GM12872 (cell line): ENCODE measurements at regions not wholly inside any gene's neighbourhood (a gene's known extent, or its start where the extent isn't known, plus 50 kb on each side); places are given as distances from the start of the nearest gene placed in this dataset.

Source experiments
- TF ChIP-seq, protein P1 (sequence below): IDR thresholded peaks from 3 replicates; pipeline ENCODE4 v1.5.1; 2011; ENCODE audit warnings: low read depth, mild to moderate bottlenecking, low read length, moderate library complexity; ENCODE audit not compliant: insufficient read depth

DNA sequence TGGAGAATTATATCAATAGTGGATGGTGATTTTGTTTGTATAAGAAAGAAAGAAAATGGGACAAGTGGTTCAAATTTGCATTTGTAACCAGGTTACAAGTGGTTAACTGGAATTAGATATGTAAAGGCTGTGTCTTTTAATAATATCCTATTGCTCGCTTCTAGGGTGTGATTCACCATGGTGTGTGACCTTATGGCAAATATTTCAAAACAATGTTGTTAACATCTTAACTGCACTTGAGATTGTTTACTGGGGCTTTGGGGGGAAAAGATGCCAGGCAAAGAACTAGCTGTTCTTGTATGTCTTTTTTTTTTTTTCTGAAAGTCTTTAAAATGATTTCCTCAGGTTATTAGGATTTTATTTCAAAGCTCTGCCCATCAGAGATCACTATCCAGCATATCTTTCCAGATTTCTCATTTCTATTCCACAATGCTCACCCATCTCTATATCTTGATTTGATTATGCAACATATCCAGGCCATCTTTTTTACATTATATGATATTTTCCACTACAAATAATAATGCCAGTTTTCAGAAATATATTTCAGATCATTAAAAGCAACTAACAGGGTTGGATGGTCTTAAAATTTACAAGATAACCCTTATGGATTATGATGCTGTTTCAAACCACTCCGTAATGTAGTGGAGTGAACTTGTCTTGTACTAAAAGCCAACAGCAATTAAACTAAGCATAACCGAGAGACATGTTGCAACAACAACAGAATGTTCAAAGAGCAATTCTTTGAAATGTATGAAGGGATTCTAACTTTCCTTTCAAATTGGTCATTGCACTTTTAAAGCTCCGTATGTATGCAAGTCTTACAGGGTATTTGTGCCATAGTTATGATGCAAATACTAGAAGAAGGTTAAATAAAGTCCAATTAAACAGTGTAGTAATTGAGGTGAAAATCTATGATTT, 341.5 kb upstream of the ETAA1 start:
- TF ChIP-seq, protein P1, sequence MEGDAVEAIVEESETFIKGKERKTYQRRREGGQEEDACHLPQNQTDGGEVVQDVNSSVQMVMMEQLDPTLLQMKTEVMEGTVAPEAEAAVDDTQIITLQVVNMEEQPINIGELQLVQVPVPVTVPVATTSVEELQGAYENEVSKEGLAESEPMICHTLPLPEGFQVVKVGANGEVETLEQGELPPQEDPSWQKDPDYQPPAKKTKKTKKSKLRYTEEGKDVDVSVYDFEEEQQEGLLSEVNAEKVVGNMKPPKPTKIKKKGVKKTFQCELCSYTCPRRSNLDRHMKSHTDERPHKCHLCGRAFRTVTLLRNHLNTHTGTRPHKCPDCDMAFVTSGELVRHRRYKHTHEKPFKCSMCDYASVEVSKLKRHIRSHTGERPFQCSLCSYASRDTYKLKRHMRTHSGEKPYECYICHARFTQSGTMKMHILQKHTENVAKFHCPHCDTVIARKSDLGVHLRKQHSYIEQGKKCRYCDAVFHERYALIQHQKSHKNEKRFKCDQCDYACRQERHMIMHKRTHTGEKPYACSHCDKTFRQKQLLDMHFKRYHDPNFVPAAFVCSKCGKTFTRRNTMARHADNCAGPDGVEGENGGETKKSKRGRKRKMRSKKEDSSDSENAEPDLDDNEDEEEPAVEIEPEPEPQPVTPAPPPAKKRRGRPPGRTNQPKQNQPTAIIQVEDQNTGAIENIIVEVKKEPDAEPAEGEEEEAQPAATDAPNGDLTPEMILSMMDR: no peak

DNA sequence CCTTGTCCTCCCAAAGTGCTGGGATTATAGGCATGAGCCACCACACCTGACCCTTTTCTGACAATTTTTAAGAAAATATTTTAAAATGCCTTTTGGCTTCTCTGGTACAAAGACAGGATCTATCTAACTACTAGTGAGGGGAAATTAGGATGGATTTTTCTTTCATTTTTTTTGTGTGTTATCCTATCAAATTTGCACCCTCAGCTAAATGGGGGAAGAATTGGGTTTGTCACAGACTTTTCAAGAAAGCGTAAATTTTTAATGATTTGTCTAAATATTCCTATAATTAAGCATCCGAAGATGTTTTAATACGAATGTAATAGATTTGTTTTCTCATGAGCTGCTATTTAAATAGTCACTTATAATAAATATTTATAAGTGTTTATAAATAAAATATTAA, 340.0 kb upstream of the ETAA1 start:
- TF ChIP-seq, protein P1: no peak

DNA sequence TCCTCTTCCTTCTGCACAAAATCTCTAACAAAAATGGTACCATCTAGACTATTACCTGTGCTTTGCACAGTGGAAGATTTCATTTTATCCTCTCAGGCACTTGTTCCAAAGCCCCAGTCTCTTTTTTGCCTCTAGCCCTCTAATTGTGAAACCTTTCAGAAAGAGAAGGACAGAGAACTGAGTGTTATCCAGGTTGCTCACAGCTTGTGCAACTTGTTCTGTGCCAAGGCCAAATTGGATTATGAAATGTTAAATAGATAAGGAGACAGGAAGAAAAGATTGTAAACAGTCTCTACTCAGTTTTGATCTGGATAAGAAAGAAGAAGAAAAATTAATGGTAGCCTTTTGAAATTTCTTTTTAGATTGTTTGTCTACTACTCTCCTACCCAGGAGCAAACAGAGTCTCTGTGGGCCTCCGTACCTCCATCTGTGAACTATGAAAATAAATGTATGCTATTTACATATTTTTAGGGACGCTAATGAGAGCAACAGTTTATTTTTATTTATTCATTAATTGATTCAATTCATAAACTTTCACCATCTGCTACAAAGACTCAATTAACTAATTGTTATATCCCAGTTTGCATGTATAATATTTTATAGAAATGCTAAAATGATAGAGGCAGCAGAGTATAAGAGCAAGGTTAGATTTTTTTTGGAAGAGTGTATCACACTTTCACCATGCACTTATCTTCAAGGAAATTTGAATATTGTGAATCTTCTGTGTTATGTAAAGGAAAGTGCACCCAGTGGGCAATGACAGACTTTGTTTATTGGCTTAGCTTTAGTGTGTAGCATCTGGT, 339.0 kb upstream of the ETAA1 start:
- TF ChIP-seq, protein P1: no peak

DNA sequence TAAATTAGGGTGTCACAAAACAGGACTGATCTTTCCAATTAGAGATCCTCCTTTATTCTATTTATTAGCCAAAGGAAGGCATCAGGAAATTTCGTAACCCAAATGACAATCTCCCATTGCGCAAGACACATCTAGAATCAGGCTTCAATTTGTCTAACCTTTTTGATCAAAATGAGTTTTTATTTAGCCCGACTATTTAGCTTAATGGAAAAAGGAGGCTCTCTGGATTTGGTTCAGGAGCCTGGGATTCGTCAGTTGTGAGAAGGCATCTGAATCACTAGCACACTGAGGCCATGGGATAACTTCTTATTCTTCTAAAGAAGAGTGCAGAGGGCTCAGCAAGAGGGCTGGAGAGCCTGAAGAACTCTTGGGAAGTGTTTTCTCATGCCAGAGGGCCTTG, 332.1 kb upstream of the ETAA1 start:
- TF ChIP-seq, protein P1: no peak

DNA sequence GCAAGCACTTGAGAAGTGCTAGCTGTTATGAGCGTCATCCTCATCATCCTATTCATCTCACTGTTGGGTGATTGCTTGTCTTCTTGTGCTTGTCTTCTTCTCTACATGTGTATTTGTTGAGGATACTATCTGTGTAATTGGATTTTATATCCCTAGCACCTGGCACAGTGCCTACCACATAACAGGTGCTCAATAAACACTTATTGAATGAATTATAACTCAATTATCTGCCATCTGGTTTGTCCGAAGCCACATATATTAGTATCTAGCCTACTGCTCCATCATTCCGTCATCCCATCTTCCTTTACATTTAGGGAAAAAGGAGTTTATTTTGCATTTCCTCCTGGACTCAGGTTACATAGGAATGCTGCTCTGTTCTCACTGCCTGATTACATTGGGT, 330.4 kb upstream of the ETAA1 start:
- TF ChIP-seq, protein P1: no peak

GRCh38 chr2:67067656-67068055, 329.5 kb upstream of the ETAA1 start:
- TF ChIP-seq, protein P1: no peak

GRCh38 chr2:67070826-67071225, 326.3 kb upstream of the ETAA1 start:
- TF ChIP-seq, protein P1: no peak
